HepG2 (cell line): ENCODE measurements at regions not wholly inside any gene's neighbourhood (a gene's known extent, or its start where the extent isn't known, plus 50 kb on each side); places are given as distances from the start of the nearest gene placed in this dataset.

Source experiments
- ATF1 ChIP-seq: IDR thresholded peaks from 2 replicates; pipeline ENCODE4 v1.6.1; 2016; ENCODE audit warnings: mild to moderate bottlenecking, control low read depth
- CTCF ChIP-seq: sonication (generic); formaldehyde crosslinking; IDR thresholded peaks from 2 replicates; pipeline ENCODE4 v1.5.0; 2020; ENCODE audit warnings: mild to moderate bottlenecking, missing genetic modification reagents, moderate library complexity
- EP300 ChIP-seq, 3 experiments: sonication (generic) in 1 of 3; formaldehyde crosslinking in 1 of 3; IDR thresholded peaks; 2 replicates each; pipeline versions ENCODE4 v1.5.1 to v1.6.1; 2011 to 2020; ENCODE audit warnings: low read depth in 2 of 3, low read length in 2 of 3, borderline replicate concordance in 1 of 3, improper control_type of control experiment in 1 of 3, mild to moderate bottlenecking in 1 of 3, missing genetic modification reagents in 1 of 3, moderate library complexity in 1 of 3
- FOXA3 ChIP-seq: IDR thresholded peaks from 2 replicates; pipeline ENCODE4 v1.6.1; 2016; ENCODE audit warnings: missing genetic modification reagents, missing compliant biosample characterization
- GATAD2A ChIP-seq: IDR thresholded peaks from 2 replicates; pipeline ENCODE4 v1.6.1; 2016
- RBM39 ChIP-seq: fragments of 200-400 bp; formaldehyde crosslinking; IDR thresholded peaks from one replicate; pipeline ENCODE4 v1.6.1; 2018; ENCODE audit warnings: antibody characterized with exemption, mild to moderate bottlenecking, low read depth, low read length; ENCODE audit not compliant: poor library complexity, severe bottlenecking
- TEAD2 ChIP-seq: sonication (generic); formaldehyde crosslinking; IDR thresholded peaks from 2 replicates; pipeline ENCODE4 v1.9.0; 2021; ENCODE audit warnings: missing genetic modification reagents
- ZFP36L1 ChIP-seq: sonication (generic); formaldehyde crosslinking; IDR thresholded peaks from 2 replicates; pipeline ENCODE4 v1.8.0; 2022; ENCODE audit warnings: mild to moderate bottlenecking, missing genetic modification reagents, moderate library complexity
- ZFP37 ChIP-seq: sonication (generic); formaldehyde crosslinking; IDR thresholded peaks from 2 replicates; pipeline ENCODE4 v1.4.0; 2020; ENCODE audit warnings: missing genetic modification reagents, borderline replicate concordance
- ZKSCAN8 ChIP-seq: IDR thresholded peaks from 2 replicates; pipeline ENCODE4 v1.6.1; 2016; ENCODE audit warnings: borderline replicate concordance, missing genetic modification reagents, missing compliant biosample characterization
- ZNF121 ChIP-seq: sonication (generic); formaldehyde crosslinking; IDR thresholded peaks from 2 replicates; pipeline ENCODE4 v1.5.0; 2020; ENCODE audit warnings: mild to moderate bottlenecking, missing genetic modification reagents
- ZNF773 ChIP-seq: sonication (generic); formaldehyde crosslinking; IDR thresholded peaks from 2 replicates; pipeline ENCODE4 v1.4.0; 2020; ENCODE audit warnings: missing genetic modification reagents, borderline replicate concordance

- TF ChIP-seq EP300 (IDR thresholded peaks at IDR 0.05; ENCODE audit: low read depth in 2 of 2, low read length in 2 of 2) (no peak), EP300 (CRISPR knock-in tag; IDR thresholded peaks at IDR 0.05; ENCODE audit: borderline replicate concordance) (no peak), ZKSCAN8 (no peak), ZFP36L1 (CRISPR knock-in tag) (no peak), ZNF121 (CRISPR knock-in tag) (no peak), RBM39 (no peak), TEAD2 (CRISPR knock-in tag) (no peak), ZNF773 (CRISPR knock-in tag) (no peak), ATF1 (no peak), GATAD2A (CRISPR knock-in tag) (no peak), CTCF (CRISPR knock-in tag) (no peak), FOXA3 (CRISPR knock-in tag) (no peak), ZFP37 (CRISPR knock-in tag) (no peak)
Measured at GRCh38 chr6:82767037-82767436, 298.6 kb downstream of the UBE3D start.
